Stimulated activated CD4-positive, alpha-beta T cell treated with anti-CD3 and anti-CD28 coated beads, Interleukin-4, amount 100 ng/mL, for 1 hour (primary cell): ENCODE measurements at regions not wholly inside any gene's neighbourhood (a gene's known extent, or its start where the extent isn't known, plus 50 kb on each side); places are given as distances from the start of the nearest gene placed in this dataset.
"Not testable (repeated sequence)": the region's sequence is repeated elsewhere in the genome, so short reads cannot be mapped to it uniquely, and the experiment has no call there.

Experiments
- DNase-seq: peaks from one replicate; pipeline ENCODE4 v3.0.0-alpha.2; 2020

GRCh38 chr13:44652168-44652567, 76.0 kb upstream of the TSC22D1 start:
- no peak for DNase-seq

GRCh38 chr13:44651724-44652123, 75.6 kb upstream of the TSC22D1 start:
- DNase-seq = no peak

GRCh38 chr13:44651209-44651608, 75.1 kb upstream of the TSC22D1 start:
- DNase-seq = no peak

- no peak for DNase-seq
Observed at GRCh38 chr13:44649834-44650233, 73.7 kb upstream of the TSC22D1 start.

GRCh38 chr13:44649104-44649428, 72.9 kb upstream of the TSC22D1 start:
- no peak for DNase-seq

- no peak for DNase-seq
Observed at GRCh38 chr13:44648392-44649103, 72.4 kb upstream of the TSC22D1 start.

- DNase-seq = not testable (repeated sequence)
Observed at GRCh38 chr13:44647560-44647959, 71.4 kb upstream of the TSC22D1 start.

GRCh38 chr13:44646044-44646443, 69.9 kb upstream of the TSC22D1 start:
- no peak for DNase-seq

- no peak for DNase-seq
Observed at GRCh38 chr13:44643256-44643655, 67.1 kb upstream of the TSC22D1 start.

- no peak for DNase-seq
Observed at GRCh38 chr13:44637581-44637980, 61.5 kb upstream of the TSC22D1 start.

GRCh38 chr13:44629465-44630183, 53.5 kb upstream of the TSC22D1 start:
- DNase-seq = no peak

- not testable (repeated sequence) for DNase-seq
Observed at GRCh38 chr13:44628826-44629225, 52.7 kb upstream of the TSC22D1 start.

- no peak for DNase-seq
Observed at GRCh38 chr13:44627441-44627840, 51.3 kb upstream of the TSC22D1 start.

- DNase-seq = no peak
Observed at GRCh38 chr13:44626176-44626575, 50.0 kb upstream of the TSC22D1 start.
